NCI-H2029 (cell line): ENCODE measurements at regions not wholly inside any gene's neighbourhood (a gene's known extent, or its start where the extent isn't known, plus 50 kb on each side); places are given as distances from the start of the nearest gene placed in this dataset.
A peak's percentile ranks its signal among the peaks of the same experiment; 100 is the strongest.

ENCODE experiments used
- DNase-seq: peaks from one replicate; lab custom pipeline; 2025; lab: John Stamatoyannopoulos, UW

- DNase-seq: no peak
Measured at GRCh38 chr3:31349001-31349748, 183.6 kb upstream of the STT3B start.

- DNase-seq: no peak
Measured at GRCh38 chr3:31350307-31350706, 182.4 kb upstream of the STT3B start.

GRCh38 chr3:31352331-31352730, 180.4 kb upstream of the STT3B start:
- no peak for DNase-seq

GRCh38 chr3:31353166-31353565, 179.6 kb upstream of the STT3B start:
- no peak for DNase-seq

- DNase-seq: no peak
Measured at GRCh38 chr3:31354373-31354772, 178.4 kb upstream of the STT3B start.

GRCh38 chr3:31355807-31356206, 176.9 kb upstream of the STT3B start:
- DNase-seq: no peak

- peak; percentile 10 for DNase-seq
Measured at GRCh38 chr3:31356941-31357340, 175.8 kb upstream of the STT3B start.

GRCh38 chr3:31357451-31357850, 175.3 kb upstream of the STT3B start:
- DNase-seq: no peak

- DNase-seq: no peak
Measured at GRCh38 chr3:31358473-31359070, 174.2 kb upstream of the STT3B start.

GRCh38 chr3:31361371-31362273, 171.1 kb upstream of the STT3B start:
- no peak for DNase-seq

GRCh38 chr3:31364188-31364587, 168.5 kb upstream of the STT3B start:
- DNase-seq: no peak

- DNase-seq: no peak
Measured at GRCh38 chr3:31364711-31365110, 168.0 kb upstream of the STT3B start.

- no peak for DNase-seq
Measured at GRCh38 chr3:31367518-31367917, 165.2 kb upstream of the STT3B start.

- no peak for DNase-seq
Measured at GRCh38 chr3:31369637-31370379, 162.9 kb upstream of the STT3B start.

- no peak for DNase-seq
Measured at GRCh38 chr3:31370380-31370666, 162.4 kb upstream of the STT3B start.

GRCh38 chr3:31370681-31371080, 162.0 kb upstream of the STT3B start:
- DNase-seq: no peak

- DNase-seq: no peak
Measured at GRCh38 chr3:31371484-31372177, 161.1 kb upstream of the STT3B start.

- DNase-seq: no peak
Measured at GRCh38 chr3:31373681-31374080, 159.0 kb upstream of the STT3B start.

GRCh38 chr3:31377045-31377642, 155.6 kb upstream of the STT3B start:
- DNase-seq: no peak

- DNase-seq: no peak
Measured at GRCh38 chr3:31378231-31378630, 154.5 kb upstream of the STT3B start.

GRCh38 chr3:31379598-31379997, 153.1 kb upstream of the STT3B start:
- DNase-seq: no peak
